OCI-LY3 (cell line): ENCODE measurements at regions not wholly inside any gene's neighbourhood (a gene's known extent, or its start where the extent isn't known, plus 50 kb on each side); places are given as distances from the start of the nearest gene placed in this dataset.

Experiments
- EZH2phosphoT487 ChIP-seq: fragments of 200-600 bp; shearing (Covaris generic); IDR thresholded peaks from 2 replicates; pipeline ENCODE4 v1.6.1; 2018; ENCODE audit warnings: antibody characterized with exemption, mixed run types, low read depth
- TF ChIP-seq, protein P1 (sequence below): fragments of 200-600, 300-600 bp; sonication (generic); IDR thresholded peaks from 2 replicates; pipeline ENCODE4 v1.5.1; 2014; ENCODE audit warnings: antibody characterized with exemption, low read length, low read depth

DNA sequence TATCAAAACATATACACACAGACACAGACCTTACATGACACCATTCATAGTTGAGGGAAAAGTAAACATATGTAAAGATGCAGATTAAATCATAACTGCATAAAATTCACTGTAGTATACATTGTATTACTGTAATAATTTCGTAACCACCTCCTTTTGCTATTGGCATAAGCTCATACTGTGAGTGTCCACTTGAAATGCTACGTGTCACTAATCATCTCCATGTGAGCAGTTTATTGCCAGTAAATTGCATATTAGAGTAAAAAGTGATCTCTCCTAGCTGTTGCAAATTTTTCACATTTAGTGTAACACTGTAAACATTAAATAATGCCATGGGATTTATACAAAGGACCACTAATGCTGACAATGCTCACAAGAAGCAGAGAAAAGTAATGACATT lies 256.7 kb upstream of the GNPDA2 start:
- TF ChIP-seq, protein P1, sequence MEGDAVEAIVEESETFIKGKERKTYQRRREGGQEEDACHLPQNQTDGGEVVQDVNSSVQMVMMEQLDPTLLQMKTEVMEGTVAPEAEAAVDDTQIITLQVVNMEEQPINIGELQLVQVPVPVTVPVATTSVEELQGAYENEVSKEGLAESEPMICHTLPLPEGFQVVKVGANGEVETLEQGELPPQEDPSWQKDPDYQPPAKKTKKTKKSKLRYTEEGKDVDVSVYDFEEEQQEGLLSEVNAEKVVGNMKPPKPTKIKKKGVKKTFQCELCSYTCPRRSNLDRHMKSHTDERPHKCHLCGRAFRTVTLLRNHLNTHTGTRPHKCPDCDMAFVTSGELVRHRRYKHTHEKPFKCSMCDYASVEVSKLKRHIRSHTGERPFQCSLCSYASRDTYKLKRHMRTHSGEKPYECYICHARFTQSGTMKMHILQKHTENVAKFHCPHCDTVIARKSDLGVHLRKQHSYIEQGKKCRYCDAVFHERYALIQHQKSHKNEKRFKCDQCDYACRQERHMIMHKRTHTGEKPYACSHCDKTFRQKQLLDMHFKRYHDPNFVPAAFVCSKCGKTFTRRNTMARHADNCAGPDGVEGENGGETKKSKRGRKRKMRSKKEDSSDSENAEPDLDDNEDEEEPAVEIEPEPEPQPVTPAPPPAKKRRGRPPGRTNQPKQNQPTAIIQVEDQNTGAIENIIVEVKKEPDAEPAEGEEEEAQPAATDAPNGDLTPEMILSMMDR: no peak
- no peak for TF ChIP-seq EZH2phosphoT487
